Hepatocyte (in vitro differentiated cells): ENCODE measurements at regions not wholly inside any gene's neighbourhood (a gene's known extent, or its start where the extent isn't known, plus 50 kb on each side); places are given as distances from the start of the nearest gene placed in this dataset.

Experiments used
- DNase-seq: peaks from one replicate; pipeline ENCODE4 v3.0.0-alpha.2; 2016; ENCODE audit warnings: low spot score
- H2AFZ ChIP-seq: fragments of 200-600 bp; sonication (generic); 2 replicates; pipeline ENCODE4 v1.6.0; 2016; ENCODE audit warnings: antibody characterized with exemption, mild to moderate bottlenecking
- H3K27ac ChIP-seq: fragments of 200-600 bp; sonication (generic); 2 replicates; pipeline ENCODE4 v1.5.1; 2016; ENCODE audit warnings: mild to moderate bottlenecking
- H3K27me3 ChIP-seq: fragments of 200-600 bp; sonication (generic); 2 replicates; pipeline ENCODE4 v1.6.1; 2016
- H3K36me3 ChIP-seq: fragments of 200-600 bp; sonication (generic); replicated peaks from 2 replicates; pipeline ENCODE4 v1.5.1; 2016; ENCODE audit warnings: low read depth; ENCODE audit not compliant: insufficient read depth
- H3K4me1 ChIP-seq: fragments of 200-600 bp; sonication (generic); 2 replicates; pipeline ENCODE4 v1.5.1; 2016; ENCODE audit warnings: mild to moderate bottlenecking, moderate library complexity; ENCODE audit not compliant: insufficient read depth
- H3K4me2 ChIP-seq: fragments of 200-600 bp; sonication (generic); 2 replicates; pipeline ENCODE4 v1.6.0; 2016
- H3K4me3 ChIP-seq: fragments of 200-600 bp; sonication (generic); 2 replicates; pipeline ENCODE4 v1.5.1; 2016; ENCODE audit warnings: mild to moderate bottlenecking
- H3K79me2 ChIP-seq: fragments of 200-600 bp; sonication (generic); 2 replicates; pipeline ENCODE4 v1.6.0; 2017; ENCODE audit warnings: mild to moderate bottlenecking
- H3K9me2 ChIP-seq: fragments of 200-600 bp; sonication (generic); replicated peaks from 2 replicates; pipeline ENCODE4 v1.6.0; 2017; ENCODE audit warnings: mild to moderate bottlenecking; ENCODE audit not compliant: insufficient read depth
- H3K9me3 ChIP-seq: fragments of 200-600 bp; sonication (generic); 2 replicates; pipeline ENCODE4 v1.5.1; 2016; ENCODE audit warnings: low read depth, mild to moderate bottlenecking
- H4K20me1 ChIP-seq: fragments of 200-600 bp; sonication (generic); 2 replicates; pipeline ENCODE4 v1.6.0; 2016; ENCODE audit warnings: mild to moderate bottlenecking; ENCODE audit not compliant: insufficient read depth, poor library complexity, severe bottlenecking
- EZH2 ChIP-seq: fragments of 200-600 bp; sonication (generic); IDR thresholded peaks from 2 replicates; pipeline ENCODE4 v1.6.1; 2016; ENCODE audit warnings: antibody characterized with exemption, mild to moderate bottlenecking, borderline replicate concordance
- EZH2phosphoT487 ChIP-seq: fragments of 200-600 bp; sonication (generic); IDR thresholded peaks from one replicate; pipeline ENCODE4 v1.6.1; 2018; ENCODE audit warnings: antibody characterized with exemption, mild to moderate bottlenecking, low read depth, moderate library complexity; ENCODE audit not compliant: unreplicated experiment, severe bottlenecking
- WGBS: methylation state at CpG from one replicate; pipeline ENCODE4 v1.1.6; 2016; ENCODE audit warnings: low lambda C conversion rate; ENCODE audit errors: missing lambda C conversion rate; 5-methylcytosine and 5-hydroxymethylcytosine counted together
- TF ChIP-seq, protein P1 (sequence below): fragments of 200-600 bp; sonication (generic); IDR thresholded peaks from 2 replicates; pipeline ENCODE4 v1.5.1; 2016; ENCODE audit warnings: antibody characterized with exemption, mild to moderate bottlenecking; ENCODE audit not compliant: poor library complexity

DNA sequence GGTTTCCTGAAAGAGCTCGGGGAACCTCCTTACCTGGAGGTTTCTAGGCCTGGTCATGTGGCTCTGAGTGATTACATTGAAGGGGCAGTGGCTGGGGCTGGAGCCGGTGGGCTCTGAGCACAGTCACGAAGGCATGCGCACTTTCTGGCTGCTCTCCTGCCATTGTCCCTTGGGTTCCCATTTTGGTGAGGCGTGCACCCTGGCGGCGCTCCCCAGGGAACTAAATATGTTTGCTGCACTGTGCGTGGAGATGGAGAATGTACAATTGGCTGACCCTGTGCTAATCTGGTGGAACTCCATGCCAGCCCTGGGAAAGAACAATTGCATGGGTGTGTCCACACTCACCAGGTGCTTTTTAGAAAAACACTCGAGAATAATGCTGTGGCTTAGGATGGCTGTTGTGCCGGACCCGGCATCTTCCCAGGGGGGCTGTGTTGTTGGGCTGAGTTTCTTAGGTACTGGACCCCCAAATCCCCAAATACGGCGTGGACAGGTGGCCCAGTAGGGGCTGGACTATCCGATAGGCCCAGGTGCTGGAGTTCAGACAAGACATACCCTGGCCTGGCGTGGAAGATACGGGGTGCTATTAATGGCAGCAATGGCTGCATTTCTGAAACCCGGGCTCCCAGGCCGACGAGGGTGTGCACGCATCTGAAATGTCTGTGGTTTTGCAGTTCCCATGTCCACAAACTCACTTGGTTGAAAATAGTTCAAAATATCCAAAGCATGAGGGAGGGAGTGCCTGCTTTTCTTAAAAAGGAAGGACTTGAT, 230.5 kb downstream of the SEC14L1 start:
- Histone ChIP-seq H3K4me2 (peak overlapping the region; percentile 95), H3K27ac (peak overlapping the region; percentile 96), H3K9me2 (no peaks in the 10 kb centered on the region), H2AFZ (no peak overlapping the region), H3K4me3 (no peak overlapping the region), H3K36me3 (no peaks in the 10 kb centered on the region), H3K9me3 (no peaks in the 10 kb centered on the region), H3K4me1 (peaks cover 56% of the 10 kb centered on the region), H3K27me3 (no peaks in the 10 kb centered on the region), H4K20me1 (peaks cover 25% of the 10 kb centered on the region), H3K79me2 (peaks cover 89% of the 10 kb centered on the region)
- no peak for TF ChIP-seq EZH2
- no peak for TF ChIP-seq EZH2phosphoT487
- DNase-seq: no peak
- 82% methylated on average over 20 of the region's 20 CpGs for WGBS

DNA sequence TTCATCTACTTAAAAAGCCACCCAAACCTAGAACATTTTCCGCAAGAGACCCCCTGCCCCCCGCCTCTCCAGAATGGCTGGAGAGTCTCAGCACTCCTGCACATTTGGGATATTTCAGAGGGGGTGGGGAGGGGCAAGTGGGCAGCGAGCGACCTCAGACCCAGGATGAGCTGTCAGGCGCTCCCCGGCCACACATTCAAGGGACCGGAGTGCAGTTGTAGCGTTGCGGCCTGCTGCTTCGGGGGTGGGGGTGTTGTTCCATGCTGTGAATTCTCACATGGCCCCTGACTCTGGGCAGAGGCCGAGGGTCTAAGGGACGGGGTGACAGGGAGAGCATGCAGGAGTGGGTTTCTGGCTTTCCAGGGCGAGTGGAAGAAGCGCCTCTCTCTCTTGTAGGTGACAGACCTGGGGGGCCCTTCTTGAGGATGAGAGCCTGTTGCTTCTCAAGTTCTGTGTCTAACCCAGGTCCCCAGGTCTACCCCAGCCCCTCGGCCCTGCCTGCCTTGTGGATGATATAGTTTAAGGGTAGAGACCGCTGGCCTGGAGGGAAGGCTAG, 231.2 kb downstream of the SEC14L1 start:
- peaks cover 96% of the 10 kb centered on the region for H3K79me2 ChIP-seq
- peak overlapping the region; percentile 95 for H3K4me2 ChIP-seq
- 52% methylated on average over 16 of the region's 16 CpGs for WGBS
- no peaks in the 10 kb centered on the region for H3K9me2 ChIP-seq
- no peak overlapping the region for H3K4me3 ChIP-seq
- no peak overlapping the region for H2AFZ ChIP-seq
- peaks cover 32% of the 10 kb centered on the region for H4K20me1 ChIP-seq
- H3K4me1 ChIP-seq: peaks cover 56% of the 10 kb centered on the region
- H3K27me3 ChIP-seq: no peaks in the 10 kb centered on the region
- no peaks in the 10 kb centered on the region for H3K9me3 ChIP-seq
- TF ChIP-seq EZH2: no peak
- DNase-seq: no peak
- peak overlapping the region; percentile 96 for H3K27ac ChIP-seq
- no peaks in the 10 kb centered on the region for H3K36me3 ChIP-seq

DNA sequence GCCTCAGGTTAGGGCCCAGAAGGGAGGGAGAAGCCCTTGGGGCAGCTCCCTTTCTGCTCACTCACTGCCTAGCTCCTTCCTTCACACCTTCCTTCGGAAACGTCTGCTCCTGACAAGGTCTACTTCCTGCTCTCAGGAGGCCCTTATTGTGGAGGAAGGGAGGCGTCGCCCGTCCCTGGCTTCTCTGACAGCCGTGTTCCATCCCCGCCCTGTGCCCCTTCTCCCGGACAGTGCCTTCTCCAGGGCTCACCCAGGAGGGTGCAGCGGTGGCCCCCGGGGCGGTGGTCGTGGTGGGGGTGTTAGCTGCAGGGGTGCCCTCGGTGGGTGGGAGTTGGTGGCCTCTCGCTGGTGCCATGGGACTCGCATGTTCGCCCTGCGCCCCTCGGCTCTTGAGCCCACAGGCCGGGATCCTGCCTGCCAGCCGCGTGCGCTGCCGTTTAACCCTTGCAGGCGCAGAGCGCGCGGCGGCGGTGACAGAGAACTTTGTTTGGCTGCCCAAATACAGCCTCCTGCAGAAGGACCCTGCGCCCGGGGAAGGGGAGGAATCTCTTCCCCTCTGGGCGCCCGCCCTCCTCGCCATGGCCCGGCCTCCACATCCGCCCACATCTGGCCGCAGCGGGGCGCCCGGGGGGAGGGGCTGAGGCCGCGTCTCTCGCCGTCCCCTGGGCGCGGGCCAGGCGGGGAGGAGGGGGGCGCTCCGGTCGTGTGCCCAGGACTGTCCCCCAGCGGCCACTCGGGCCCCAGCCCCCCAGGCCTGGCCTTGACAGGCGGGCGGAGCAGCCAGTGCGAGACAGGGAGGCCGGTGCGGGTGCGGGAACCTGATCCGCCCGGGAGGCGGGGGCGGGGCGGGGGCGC, 231.9 kb downstream of the SEC14L1 start:
- H3K27me3 ChIP-seq: no peaks in the 10 kb centered on the region
- peak overlapping the region; percentile 89 for H3K4me3 ChIP-seq
- H3K27ac ChIP-seq: peak overlapping the region; percentile 96
- WGBS: 3% methylated on average over 30 of the region's 64 CpGs
- no peaks in the 10 kb centered on the region for H3K9me3 ChIP-seq
- peak overlapping the region; percentile 35 for H2AFZ ChIP-seq
- peaks cover 58% of the 10 kb centered on the region for H3K4me1 ChIP-seq
- TF ChIP-seq EZH2: no peak
- TF ChIP-seq, protein P1, sequence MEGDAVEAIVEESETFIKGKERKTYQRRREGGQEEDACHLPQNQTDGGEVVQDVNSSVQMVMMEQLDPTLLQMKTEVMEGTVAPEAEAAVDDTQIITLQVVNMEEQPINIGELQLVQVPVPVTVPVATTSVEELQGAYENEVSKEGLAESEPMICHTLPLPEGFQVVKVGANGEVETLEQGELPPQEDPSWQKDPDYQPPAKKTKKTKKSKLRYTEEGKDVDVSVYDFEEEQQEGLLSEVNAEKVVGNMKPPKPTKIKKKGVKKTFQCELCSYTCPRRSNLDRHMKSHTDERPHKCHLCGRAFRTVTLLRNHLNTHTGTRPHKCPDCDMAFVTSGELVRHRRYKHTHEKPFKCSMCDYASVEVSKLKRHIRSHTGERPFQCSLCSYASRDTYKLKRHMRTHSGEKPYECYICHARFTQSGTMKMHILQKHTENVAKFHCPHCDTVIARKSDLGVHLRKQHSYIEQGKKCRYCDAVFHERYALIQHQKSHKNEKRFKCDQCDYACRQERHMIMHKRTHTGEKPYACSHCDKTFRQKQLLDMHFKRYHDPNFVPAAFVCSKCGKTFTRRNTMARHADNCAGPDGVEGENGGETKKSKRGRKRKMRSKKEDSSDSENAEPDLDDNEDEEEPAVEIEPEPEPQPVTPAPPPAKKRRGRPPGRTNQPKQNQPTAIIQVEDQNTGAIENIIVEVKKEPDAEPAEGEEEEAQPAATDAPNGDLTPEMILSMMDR: no peak
- TF ChIP-seq EZH2phosphoT487: no peak
- H3K4me2 ChIP-seq: peak overlapping the region; percentile 95
- peaks cover 37% of the 10 kb centered on the region for H4K20me1 ChIP-seq
- peaks cover 95% of the 10 kb centered on the region for H3K79me2 ChIP-seq
- no peaks in the 10 kb centered on the region for H3K9me2 ChIP-seq
- peak; percentile 91 for DNase-seq
- no peaks in the 10 kb centered on the region for H3K36me3 ChIP-seq

DNA sequence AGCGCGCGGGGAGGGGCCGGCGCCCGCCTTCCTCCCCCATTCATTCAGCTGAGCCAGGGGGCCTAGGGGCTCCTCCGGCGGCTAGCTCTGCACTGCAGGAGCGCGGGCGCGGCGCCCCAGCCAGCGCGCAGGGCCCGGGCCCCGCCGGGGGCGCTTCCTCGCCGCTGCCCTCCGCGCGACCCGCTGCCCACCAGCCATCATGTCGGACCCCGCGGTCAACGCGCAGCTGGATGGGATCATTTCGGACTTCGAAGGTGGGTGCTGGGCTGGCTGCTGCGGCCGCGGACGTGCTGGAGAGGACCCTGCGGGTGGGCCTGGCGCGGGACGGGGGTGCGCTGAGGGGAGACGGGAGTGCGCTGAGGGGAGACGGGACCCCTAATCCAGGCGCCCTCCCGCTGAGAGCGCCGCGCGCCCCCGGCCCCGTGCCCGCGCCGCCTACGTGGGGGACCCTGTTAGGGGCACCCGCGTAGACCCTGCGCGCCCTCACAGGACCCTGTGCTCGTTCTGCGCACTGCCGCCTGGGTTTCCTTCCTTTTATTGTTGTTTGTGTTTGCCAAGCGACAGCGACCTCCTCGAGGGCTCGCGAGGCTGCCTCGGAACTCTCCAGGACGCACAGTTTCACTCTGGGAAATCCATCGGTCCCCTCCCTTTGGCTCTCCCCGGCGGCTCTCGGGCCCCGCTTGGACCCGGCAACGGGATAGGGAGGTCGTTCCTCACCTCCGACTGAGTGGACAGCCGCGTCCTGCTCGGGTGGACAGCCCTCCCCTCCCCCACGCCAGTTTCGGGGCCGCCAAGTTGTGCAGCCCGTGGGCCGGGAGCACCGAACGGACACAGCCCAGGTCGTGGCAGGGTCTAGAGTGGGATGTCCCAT, 232.8 kb downstream of the SEC14L1 start:
- Histone ChIP-seq H2AFZ (no peak overlapping the region), H3K4me2 (peak overlapping the region; percentile 95)
- peak; percentile 71 for DNase-seq

More for the DNA sequence above, 232.8 kb downstream of the SEC14L1 start:
- Histone ChIP-seq H3K79me2 (peaks cover 95% of the 10 kb centered on the region), H3K36me3 (no peaks in the 10 kb centered on the region), H3K9me3 (no peaks in the 10 kb centered on the region), H4K20me1 (peaks cover 46% of the 10 kb centered on the region), H3K9me2 (no peaks in the 10 kb centered on the region), H3K4me1 (peaks cover 66% of the 10 kb centered on the region), H3K4me3 (peak overlapping the region; percentile 89), H3K27ac (peak overlapping the region; percentile 96), H3K27me3 (no peaks in the 10 kb centered on the region)
- TF ChIP-seq, protein P1: no peak
- TF ChIP-seq EZH2 (no peak), EZH2phosphoT487 (no peak)
- 2% methylated on average over 74 of the region's 90 CpGs for WGBS
